Mucosa of descending colon (tissue), 3 donors: ENCODE measurements at regions not wholly inside any gene's neighbourhood (a gene's known extent, or its start where the extent isn't known, plus 50 kb on each side); places are given as distances from the start of the nearest gene placed in this dataset.

Experiments used
- ATAC-seq: fragments of 200-7000 bp; cut with Tn5 transposase; one replicate; pipeline ENCODE4 v1.9.1; 2020; ENCODE audit warnings: mild to moderate bottlenecking, moderate library complexity
- DNase-seq, 3 donors: peaks; one replicate each; pipeline ENCODE4 v3.0.0-alpha.2; 2020
- H3K36me3 ChIP-seq: fragments of 200-600 bp; one replicate; pipeline ENCODE4 v1.8.0; 2021; ENCODE audit warnings: low read depth, mild to moderate bottlenecking
- H3K4me1 ChIP-seq: fragments of 200-600 bp; one replicate; pipeline ENCODE4 v1.8.0; 2021; ENCODE audit warnings: low read depth, mild to moderate bottlenecking
- H3K4me3 ChIP-seq: fragments of 200-600 bp; one replicate; pipeline ENCODE4 v1.8.0; 2021; ENCODE audit warnings: mild to moderate bottlenecking
- H3K9me3 ChIP-seq: fragments of 200-600 bp; one replicate; pipeline ENCODE4 v1.8.0; 2021; ENCODE audit warnings: mild to moderate bottlenecking
- intact Hi-C, 2 donors: fragments of 100-400 bp; cut with DNase I in 1 of 2; cut with micrococcal nuclease in 1 of 2; formaldehyde crosslinking; loops; one replicate each; pipeline versions ENCODE4 v1.11.0 to v1.11.1; 2022; cut with DNase I, micrococcal nuclease
- TF ChIP-seq, protein P1 (sequence below): fragments of 200-600 bp; IDR thresholded peaks from one replicate; pipeline ENCODE4 v1.8.0; 2022; ENCODE audit warnings: antibody characterized with exemption, mild to moderate bottlenecking
- donor health status: DM: no; HTN: no; CAD: no; lungs with moderate emphysema.
- donor health status: DM: no; HTN: no; CAD: no.
- donor health status: DM: no; HTN: yes; CAD: no.

DNA sequence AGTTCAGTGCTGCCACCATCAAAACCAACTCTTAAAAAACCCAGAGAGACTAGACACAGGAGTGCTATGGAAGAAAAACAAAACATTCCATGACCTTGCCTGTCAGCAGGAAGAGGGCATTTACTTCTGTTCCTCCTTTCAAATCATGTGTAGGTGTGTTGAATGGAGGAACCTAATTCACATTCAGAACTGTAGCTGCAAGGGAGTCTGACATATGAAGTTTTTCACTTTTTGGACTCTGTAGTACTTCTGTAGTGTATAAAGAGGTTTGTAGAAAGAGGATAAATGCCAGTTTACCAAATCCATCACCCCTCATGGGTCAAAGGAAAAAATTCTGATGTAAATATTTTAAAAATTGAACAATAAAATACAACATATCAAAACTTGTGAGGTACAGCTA lies 51.1 kb upstream of the SYPL1 start:
- TF ChIP-seq, protein P1, sequence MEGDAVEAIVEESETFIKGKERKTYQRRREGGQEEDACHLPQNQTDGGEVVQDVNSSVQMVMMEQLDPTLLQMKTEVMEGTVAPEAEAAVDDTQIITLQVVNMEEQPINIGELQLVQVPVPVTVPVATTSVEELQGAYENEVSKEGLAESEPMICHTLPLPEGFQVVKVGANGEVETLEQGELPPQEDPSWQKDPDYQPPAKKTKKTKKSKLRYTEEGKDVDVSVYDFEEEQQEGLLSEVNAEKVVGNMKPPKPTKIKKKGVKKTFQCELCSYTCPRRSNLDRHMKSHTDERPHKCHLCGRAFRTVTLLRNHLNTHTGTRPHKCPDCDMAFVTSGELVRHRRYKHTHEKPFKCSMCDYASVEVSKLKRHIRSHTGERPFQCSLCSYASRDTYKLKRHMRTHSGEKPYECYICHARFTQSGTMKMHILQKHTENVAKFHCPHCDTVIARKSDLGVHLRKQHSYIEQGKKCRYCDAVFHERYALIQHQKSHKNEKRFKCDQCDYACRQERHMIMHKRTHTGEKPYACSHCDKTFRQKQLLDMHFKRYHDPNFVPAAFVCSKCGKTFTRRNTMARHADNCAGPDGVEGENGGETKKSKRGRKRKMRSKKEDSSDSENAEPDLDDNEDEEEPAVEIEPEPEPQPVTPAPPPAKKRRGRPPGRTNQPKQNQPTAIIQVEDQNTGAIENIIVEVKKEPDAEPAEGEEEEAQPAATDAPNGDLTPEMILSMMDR: no peak
- ATAC-seq (no peak), DNase-seq (no peak)
- intact Hi-C loops: no loop called here
- Histone ChIP-seq H3K4me1 (no peaks in the 10 kb centered on the region), H3K9me3 (peaks cover 13% of the 10 kb centered on the region), H3K4me3 (no peak overlapping the region), H3K36me3 (no peaks in the 10 kb centered on the region)
